ENCODE measurements at regions not wholly inside any gene's neighbourhood (a gene's known extent, or its start where the extent isn't known, plus 50 kb on each side); places are given as distances from the start of the nearest gene placed in this dataset.

DNA sequence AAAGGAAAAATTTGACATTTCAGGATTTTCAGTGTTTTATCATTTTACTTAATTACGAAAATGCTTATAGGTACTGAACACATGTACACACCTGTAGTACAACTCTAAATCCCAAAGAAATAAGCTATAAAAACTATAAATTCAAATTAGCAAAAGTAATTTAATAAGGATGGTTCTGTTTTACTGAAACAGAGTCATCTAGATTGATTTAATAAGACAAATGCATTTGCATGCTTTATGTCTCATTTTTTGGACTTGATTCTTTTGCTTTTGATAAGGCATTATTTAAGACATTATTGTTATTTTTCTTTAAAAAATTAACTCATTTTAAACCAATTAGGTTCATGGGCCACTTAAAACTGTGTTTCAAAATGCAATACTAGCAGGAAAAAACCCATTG, 201.2 kb downstream of the PIK3R1 start:
- TF ChIP-seq, protein P1, sequence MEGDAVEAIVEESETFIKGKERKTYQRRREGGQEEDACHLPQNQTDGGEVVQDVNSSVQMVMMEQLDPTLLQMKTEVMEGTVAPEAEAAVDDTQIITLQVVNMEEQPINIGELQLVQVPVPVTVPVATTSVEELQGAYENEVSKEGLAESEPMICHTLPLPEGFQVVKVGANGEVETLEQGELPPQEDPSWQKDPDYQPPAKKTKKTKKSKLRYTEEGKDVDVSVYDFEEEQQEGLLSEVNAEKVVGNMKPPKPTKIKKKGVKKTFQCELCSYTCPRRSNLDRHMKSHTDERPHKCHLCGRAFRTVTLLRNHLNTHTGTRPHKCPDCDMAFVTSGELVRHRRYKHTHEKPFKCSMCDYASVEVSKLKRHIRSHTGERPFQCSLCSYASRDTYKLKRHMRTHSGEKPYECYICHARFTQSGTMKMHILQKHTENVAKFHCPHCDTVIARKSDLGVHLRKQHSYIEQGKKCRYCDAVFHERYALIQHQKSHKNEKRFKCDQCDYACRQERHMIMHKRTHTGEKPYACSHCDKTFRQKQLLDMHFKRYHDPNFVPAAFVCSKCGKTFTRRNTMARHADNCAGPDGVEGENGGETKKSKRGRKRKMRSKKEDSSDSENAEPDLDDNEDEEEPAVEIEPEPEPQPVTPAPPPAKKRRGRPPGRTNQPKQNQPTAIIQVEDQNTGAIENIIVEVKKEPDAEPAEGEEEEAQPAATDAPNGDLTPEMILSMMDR (IDR thresholded peaks at IDR 0.05) = no peak
- TF ChIP-seq POLR2A (IDR thresholded peaks at IDR 0.05) = no peak
- TF ChIP-seq POLR2AphosphoS5 (IDR thresholded peaks at IDR 0.05) = no peak

Data from transverse colon (tissue), 4 donors.